ENCODE measurements at regions not wholly inside any gene's neighbourhood (a gene's known extent, or its start where the extent isn't known, plus 50 kb on each side); places are given as distances from the start of the nearest gene placed in this dataset.

- TF ChIP-seq CTCF (IDR thresholded peaks at IDR 0.05; ENCODE audit: borderline replicate concordance, extremely low read depth, low read length, poor library complexity, severe bottlenecking) (no peak), EZH2 (IDR thresholded peaks at IDR 0.05; ENCODE audit: borderline replicate concordance, low read depth, low read length, severe bottlenecking) (no peak)
These were observed 166.5 kb upstream of the RORB start for GRCh38 chr9:74330487-74331214.
